ENCODE measurements at regions not wholly inside any gene's neighbourhood (a gene's known extent, or its start where the extent isn't known, plus 50 kb on each side); places are given as distances from the start of the nearest gene placed in this dataset.

GRCh38 chr3:70728311-70728710, 415.9 kb upstream of the MDFIC2 start:
- H3K4me3 ChIP-seq (ENCODE audit: control insufficient read depth in 2 of 3, extremely low read depth in 1 of 3, insufficient read depth in 2 of 3, low read depth in 1 of 3, low read length in 3 of 3), result no peak overlapping the region
- TF ChIP-seq, protein P1, sequence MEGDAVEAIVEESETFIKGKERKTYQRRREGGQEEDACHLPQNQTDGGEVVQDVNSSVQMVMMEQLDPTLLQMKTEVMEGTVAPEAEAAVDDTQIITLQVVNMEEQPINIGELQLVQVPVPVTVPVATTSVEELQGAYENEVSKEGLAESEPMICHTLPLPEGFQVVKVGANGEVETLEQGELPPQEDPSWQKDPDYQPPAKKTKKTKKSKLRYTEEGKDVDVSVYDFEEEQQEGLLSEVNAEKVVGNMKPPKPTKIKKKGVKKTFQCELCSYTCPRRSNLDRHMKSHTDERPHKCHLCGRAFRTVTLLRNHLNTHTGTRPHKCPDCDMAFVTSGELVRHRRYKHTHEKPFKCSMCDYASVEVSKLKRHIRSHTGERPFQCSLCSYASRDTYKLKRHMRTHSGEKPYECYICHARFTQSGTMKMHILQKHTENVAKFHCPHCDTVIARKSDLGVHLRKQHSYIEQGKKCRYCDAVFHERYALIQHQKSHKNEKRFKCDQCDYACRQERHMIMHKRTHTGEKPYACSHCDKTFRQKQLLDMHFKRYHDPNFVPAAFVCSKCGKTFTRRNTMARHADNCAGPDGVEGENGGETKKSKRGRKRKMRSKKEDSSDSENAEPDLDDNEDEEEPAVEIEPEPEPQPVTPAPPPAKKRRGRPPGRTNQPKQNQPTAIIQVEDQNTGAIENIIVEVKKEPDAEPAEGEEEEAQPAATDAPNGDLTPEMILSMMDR (optimal IDR thresholded peaks at IDR 0.05 in 1 of 3, IDR thresholded peaks at IDR 0.05 in 1 of 3, conservative IDR thresholded peaks at IDR 0.05 in 1 of 3; ENCODE audit: extremely low read depth in 1 of 3, insufficient read depth in 2 of 3, low read length in 3 of 3), result no peak
- TF ChIP-seq EZH2 (IDR thresholded peaks at IDR 0.05; ENCODE audit: low read length), result no peak
- no peak overlapping the region for H2AFZ ChIP-seq (ENCODE audit: control insufficient read depth, low read length)
- H3K36me3 ChIP-seq (ENCODE audit: control insufficient read depth in 2 of 2, extremely low read depth in 1 of 2, insufficient read depth in 2 of 2, low read length in 2 of 2), result no peaks in the 10 kb centered on the region
- DNase-seq (ENCODE audit: low read depth, low spot score), result no peak
- peaks cover 3% of the 10 kb centered on the region for H3K4me1 ChIP-seq (ENCODE audit: control insufficient read depth, extremely low read depth, insufficient read depth, low read length)
- no peaks in the 10 kb centered on the region for H3K79me2 ChIP-seq (ENCODE audit: control insufficient read depth, insufficient read depth, low read length)
- H3K27me3 ChIP-seq (ENCODE audit: control insufficient read depth, extremely low read depth, insufficient read depth, low read length), result no peaks in the 10 kb centered on the region
- no peak overlapping the region for H3K4me2 ChIP-seq (ENCODE audit: control insufficient read depth, extremely low read depth, insufficient read depth, low read depth, low read length)
- no peak overlapping the region for H3K9ac ChIP-seq (ENCODE audit: control insufficient read depth, extremely low read depth, insufficient read depth, low read length)
- no peaks in the 10 kb centered on the region for H4K20me1 ChIP-seq (ENCODE audit: control insufficient read depth, extremely low read depth, insufficient read depth, low read length)
- dilution Hi-C loops (cut with MboI; ENCODE audit: extremely low pct_ligation_motif_present, low sequenced_read_pairs), result no loop called here
- H3K9me1 ChIP-seq (ENCODE audit: control insufficient read depth, extremely low read depth, insufficient read depth, low read length), result no peaks in the 10 kb centered on the region
- FAIRE-seq, result no peak
- H3K9me3 ChIP-seq (ENCODE audit: control insufficient read depth, low read depth, low read length), result no peaks in the 10 kb centered on the region
- H3K27ac ChIP-seq (ENCODE audit: control insufficient read depth, insufficient read depth, low read length), result no peak overlapping the region

GRCh38 chr3:70726961-70727360, 414.5 kb upstream of the MDFIC2 start:
- dilution Hi-C loops (cut with MboI; ENCODE audit: extremely low pct_ligation_motif_present, low sequenced_read_pairs), result no loop called here
- H3K9ac ChIP-seq (ENCODE audit: control insufficient read depth, extremely low read depth, insufficient read depth, low read length), result no peak overlapping the region
- TF ChIP-seq, protein P1 (optimal IDR thresholded peaks at IDR 0.05 in 1 of 3, IDR thresholded peaks at IDR 0.05 in 1 of 3, conservative IDR thresholded peaks at IDR 0.05 in 1 of 3; ENCODE audit: extremely low read depth in 1 of 3, insufficient read depth in 2 of 3, low read length in 3 of 3), result no peak
- TF ChIP-seq EZH2 (IDR thresholded peaks at IDR 0.05; ENCODE audit: low read length), result no peak
- no peaks in the 10 kb centered on the region for H3K79me2 ChIP-seq (ENCODE audit: control insufficient read depth, insufficient read depth, low read length)
- H3K27ac ChIP-seq (ENCODE audit: control insufficient read depth, insufficient read depth, low read length), result no peak overlapping the region
- H3K27me3 ChIP-seq (ENCODE audit: control insufficient read depth, extremely low read depth, insufficient read depth, low read length), result no peaks in the 10 kb centered on the region
- no peak overlapping the region for H3K4me3 ChIP-seq (ENCODE audit: control insufficient read depth in 2 of 3, extremely low read depth in 1 of 3, insufficient read depth in 2 of 3, low read depth in 1 of 3, low read length in 3 of 3)
- no peak overlapping the region for H3K4me2 ChIP-seq (ENCODE audit: control insufficient read depth, extremely low read depth, insufficient read depth, low read depth, low read length)
- H2AFZ ChIP-seq (ENCODE audit: control insufficient read depth, low read length), result no peak overlapping the region
- no peaks in the 10 kb centered on the region for H4K20me1 ChIP-seq (ENCODE audit: control insufficient read depth, extremely low read depth, insufficient read depth, low read length)
- H3K36me3 ChIP-seq (ENCODE audit: control insufficient read depth in 2 of 2, extremely low read depth in 1 of 2, insufficient read depth in 2 of 2, low read length in 2 of 2), result no peaks in the 10 kb centered on the region
- no peaks in the 10 kb centered on the region for H3K9me3 ChIP-seq (ENCODE audit: control insufficient read depth, low read depth, low read length)
- no peaks in the 10 kb centered on the region for H3K9me1 ChIP-seq (ENCODE audit: control insufficient read depth, extremely low read depth, insufficient read depth, low read length)
- no peak for FAIRE-seq
- DNase-seq (ENCODE audit: low read depth, low spot score), result no peak
- H3K4me1 ChIP-seq (ENCODE audit: control insufficient read depth, extremely low read depth, insufficient read depth, low read length), result peaks cover 3% of the 10 kb centered on the region
